ENCODE measurements at regions not wholly inside any gene's neighbourhood (a gene's known extent, or its start where the extent isn't known, plus 50 kb on each side); places are given as distances from the start of the nearest gene placed in this dataset.
A peak's percentile ranks its signal among the peaks of the same experiment; 100 is the strongest.

GRCh38 chr13:92966900-92967299 is 259.7 kb upstream of the GPC6 start:
- H3K27ac ChIP-seq, result peak overlapping the region in 1 of 4 donors; percentile 25
- 27 to 30% methylated on average over 6 of the region's 6 CpGs for WGBS, 2 donors
- ATAC-seq (peak; percentile 40), DNase-seq (no peak)
- no peak overlapping the region for H3K4me3 ChIP-seq
- H3K4me1 ChIP-seq, result peaks cover 16% of the 10 kb centered on the region
- intact Hi-C loops (cut with DNase I), result no loop called here
- no peaks in the 10 kb centered on the region for H3K9me3 ChIP-seq
- no peaks in the 10 kb centered on the region for H3K36me3 ChIP-seq (replicated peaks in 1 of 2; ENCODE audit: insufficient read depth in 1 of 2, low read depth in 2 of 2)
- H3K27me3 ChIP-seq, result no peaks in the 10 kb centered on the region
- TF ChIP-seq POLR2A (IDR thresholded peaks at IDR 0.05) (no peak), CTCF (IDR thresholded peaks at IDR 0.05) (no peak)

GRCh38 chr13:92967923-92968322 is 258.7 kb upstream of the GPC6 start:
- H3K9me3 ChIP-seq, result no peaks in the 10 kb centered on the region
- no peaks in the 10 kb centered on the region for H3K27me3 ChIP-seq
- no peak overlapping the region for H3K4me3 ChIP-seq
- H3K36me3 ChIP-seq (replicated peaks in 1 of 2; ENCODE audit: insufficient read depth in 1 of 2, low read depth in 2 of 2), result no peaks in the 10 kb centered on the region
- ATAC-seq (no peak), DNase-seq (no peak)
- TF ChIP-seq CTCF (IDR thresholded peaks at IDR 0.05) (no peak), POLR2A (IDR thresholded peaks at IDR 0.05) (no peak)
- H3K4me1 ChIP-seq, result peaks cover 16% of the 10 kb centered on the region
- intact Hi-C loops (cut with DNase I), result no loop called here
- WGBS, 2 donors, result 81 to 92% methylated on average over 3 of the region's 3 CpGs
- H3K27ac ChIP-seq, result no peak overlapping the region

GRCh38 chr13:92972751-92973150 is 253.9 kb upstream of the GPC6 start:
- H3K27ac ChIP-seq, result no peak overlapping the region
- no peaks in the 10 kb centered on the region for H3K27me3 ChIP-seq
- no peaks in the 10 kb centered on the region for H3K4me1 ChIP-seq
- 48 to 51% methylated on average over 3 of the region's 3 CpGs for WGBS, 2 donors
- no peak for DNase-seq
- ATAC-seq, result no peak
- H3K36me3 ChIP-seq (replicated peaks in 1 of 2; ENCODE audit: insufficient read depth in 1 of 2, low read depth in 2 of 2), result no peaks in the 10 kb centered on the region
- H3K4me3 ChIP-seq, result no peak overlapping the region
- intact Hi-C loops (cut with DNase I), result no loop called here
- H3K9me3 ChIP-seq, result no peaks in the 10 kb centered on the region
- TF ChIP-seq CTCF (IDR thresholded peaks at IDR 0.05), result no peak
- no peak for TF ChIP-seq POLR2A (IDR thresholded peaks at IDR 0.05)

- Histone ChIP-seq H3K27ac (no peak overlapping the region), H3K36me3 (replicated peaks in 1 of 2; ENCODE audit: insufficient read depth in 1 of 2, low read depth in 2 of 2) (no peaks in the 10 kb centered on the region), H3K4me3 (no peak overlapping the region), H3K27me3 (no peaks in the 10 kb centered on the region), H3K4me1 (no peaks in the 10 kb centered on the region), H3K9me3 (no peaks in the 10 kb centered on the region)
- 92% methylated on average over 8 of the region's 8 CpGs; no CpG with 5 or more reads in 1 of the 2 donors for WGBS, 2 donors
- no peak for TF ChIP-seq POLR2A (IDR thresholded peaks at IDR 0.05)
- TF ChIP-seq CTCF (IDR thresholded peaks at IDR 0.05), result no peak
- intact Hi-C loops (cut with DNase I), result no loop called here
- DNase-seq (no peak), ATAC-seq (no peak)
Observed at GRCh38 chr13:92974905-92975429, 251.6 kb upstream of the GPC6 start.

- no peak overlapping the region for H3K27ac ChIP-seq
- DNase-seq, result no peak
- H3K36me3 ChIP-seq (replicated peaks in 1 of 2; ENCODE audit: insufficient read depth in 1 of 2, low read depth in 2 of 2), result no peaks in the 10 kb centered on the region
- H3K4me3 ChIP-seq, result no peak overlapping the region
- TF ChIP-seq CTCF (IDR thresholded peaks at IDR 0.05), result no peak
- TF ChIP-seq POLR2A (IDR thresholded peaks at IDR 0.05), result no peak
- intact Hi-C loops (cut with DNase I), result no loop called here
- no peak for ATAC-seq
- no peaks in the 10 kb centered on the region for H3K4me1 ChIP-seq
- no peaks in the 10 kb centered on the region for H3K9me3 ChIP-seq
- H3K27me3 ChIP-seq, result no peaks in the 10 kb centered on the region
Observed at GRCh38 chr13:92976657-92977056, 249.9 kb upstream of the GPC6 start.

Measured in body of pancreas (tissue), 4 donors.